ENCODE measurements at regions not wholly inside any gene's neighbourhood (a gene's known extent, or its start where the extent isn't known, plus 50 kb on each side); places are given as distances from the start of the nearest gene placed in this dataset.

- DNase-seq (ENCODE audit: low read depth) = no peak
These were observed 52.2 kb upstream of the INPP5A start for GRCh38 chr10:132485391-132485790.

- DNase-seq (ENCODE audit: low read depth) = no peak
These were observed 51.0 kb upstream of the INPP5A start for GRCh38 chr10:132486539-132487121.

GRCh38 chr10:132487241-132488135 is 50.1 kb upstream of the INPP5A start:
- DNase-seq (ENCODE audit: low read depth) = no peak

Measured in amniotic epithelial cell (primary cell).